ENCODE measurements at regions not wholly inside any gene's neighbourhood (a gene's known extent, or its start where the extent isn't known, plus 50 kb on each side); places are given as distances from the start of the nearest gene placed in this dataset.
"Not testable (repeated sequence)": the region's sequence is repeated elsewhere in the genome, so short reads cannot be mapped to it uniquely, and the experiment has no call there.

DNA sequence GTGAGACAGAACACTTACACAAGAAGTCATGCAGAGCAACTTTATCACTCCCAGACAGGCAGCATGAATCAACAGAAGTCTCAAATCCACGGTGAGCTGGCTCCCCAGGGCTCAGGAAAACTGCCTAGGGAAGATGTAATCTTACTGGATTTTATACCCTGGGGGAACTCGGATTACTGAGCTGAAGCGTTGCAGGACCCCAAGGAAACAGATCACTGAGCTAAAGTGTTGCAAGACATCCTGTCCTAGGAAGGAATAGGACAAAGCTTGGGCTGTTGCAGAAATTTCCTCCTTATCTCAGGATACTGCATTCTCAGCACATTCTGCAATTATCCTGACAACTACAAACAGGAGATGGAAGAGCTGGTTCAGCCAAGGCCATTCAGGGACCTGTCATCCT is 224.8 kb downstream of the TFAP2A start:
- Mint-ChIP-seq H3K4me1 (no peaks in the 10 kb centered on the region), H3K9me3 (peaks cover 6 to 16% of the 10 kb centered on the region in 2 donors), H3K27ac (no peak overlapping the region), H3K4me3 (no peak overlapping the region), H3K27me3 (no peaks in the 10 kb centered on the region)
- ATAC-seq (no peak), DNase-seq (no peak)

- Mint-ChIP-seq H3K9me3 (peaks cover 8 to 16% of the 10 kb centered on the region in 2 donors), H3K27ac (no peak overlapping the region), H3K4me3 (no peak overlapping the region), H3K27me3 (no peaks in the 10 kb centered on the region), H3K4me1 (no peaks in the 10 kb centered on the region)
- no peak for ATAC-seq
- DNase-seq: no peak
Measured at GRCh38 chr6:10184371-10185227, 230.3 kb downstream of the TFAP2A start.

GRCh38 chr6:10180138-10181074 is 234.5 kb downstream of the TFAP2A start:
- ATAC-seq (no peak), DNase-seq (no peak)
- peaks cover 3 to 5% of the 10 kb centered on the region in 2 donors for H3K9me3 Mint-ChIP-seq
- no peak overlapping the region for H3K27ac Mint-ChIP-seq
- no peaks in the 10 kb centered on the region for H3K27me3 Mint-ChIP-seq
- no peaks in the 10 kb centered on the region for H3K4me1 Mint-ChIP-seq
- H3K4me3 Mint-ChIP-seq: no peak overlapping the region

- no peaks in the 10 kb centered on the region for H3K4me1 Mint-ChIP-seq
- no peak for DNase-seq
Measured at GRCh38 chr6:10177704-10178103, 237.2 kb downstream of the TFAP2A start.

DNA sequence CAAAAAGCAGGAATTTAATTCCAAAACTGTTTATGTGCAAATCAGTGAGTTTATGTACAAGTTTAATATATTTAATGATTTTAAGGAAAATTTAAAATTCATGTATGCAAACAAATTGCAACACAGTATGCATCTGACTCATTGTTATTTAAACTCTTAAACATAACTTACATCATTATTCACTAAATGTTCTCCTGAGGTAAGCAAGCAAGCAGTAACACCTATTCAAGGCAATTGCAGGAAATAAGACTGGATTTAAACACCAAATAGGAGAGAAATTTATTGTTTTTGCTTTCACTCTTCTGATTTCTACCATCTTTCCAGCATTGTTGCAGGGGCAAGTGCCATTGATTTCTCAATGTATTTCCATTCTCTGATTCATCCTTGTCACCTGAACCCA is 239.5 kb downstream of the TFAP2A start:
- H3K9me3 Mint-ChIP-seq: peaks cover 7 to 8% of the 10 kb centered on the region in 2 donors
- H3K27ac Mint-ChIP-seq: no peak overlapping the region
- no peak overlapping the region for H3K4me3 Mint-ChIP-seq
- no peaks in the 10 kb centered on the region for H3K4me1 Mint-ChIP-seq
- no peak for DNase-seq
- no peak for ATAC-seq
- H3K27me3 Mint-ChIP-seq: no peaks in the 10 kb centered on the region

More at GRCh38 chr6:10177704-10178103, 237.2 kb downstream of the TFAP2A start:
- no peaks in the 10 kb centered on the region for H3K9me3 Mint-ChIP-seq
- H3K27ac Mint-ChIP-seq: no peak overlapping the region
- H3K4me3 Mint-ChIP-seq: no peak overlapping the region
- no peak for ATAC-seq
- H3K27me3 Mint-ChIP-seq: no peaks in the 10 kb centered on the region

- ATAC-seq (no peak), DNase-seq (no peak)
- Mint-ChIP-seq H3K4me3 (no peak overlapping the region), H3K27me3 (no peaks in the 10 kb centered on the region), H3K4me1 (no peaks in the 10 kb centered on the region), H3K9me3 (peaks cover 7 to 10% of the 10 kb centered on the region in 2 donors), H3K27ac (no peak overlapping the region)
Measured at GRCh38 chr6:10174761-10175160, 240.1 kb downstream of the TFAP2A start.

GRCh38 chr6:10174056-10174455 is 240.8 kb downstream of the TFAP2A start:
- peaks cover 7 to 10% of the 10 kb centered on the region in 2 donors for H3K9me3 Mint-ChIP-seq
- H3K27me3 Mint-ChIP-seq: no peaks in the 10 kb centered on the region
- H3K27ac Mint-ChIP-seq: no peak overlapping the region
- H3K4me1 Mint-ChIP-seq: no peaks in the 10 kb centered on the region
- ATAC-seq (no peak), DNase-seq (no peak)
- H3K4me3 Mint-ChIP-seq: no peak overlapping the region

- not testable (repeated sequence) for H3K4me1 Mint-ChIP-seq, DNase-seq, H3K4me3 Mint-ChIP-seq, ATAC-seq, H3K27me3 Mint-ChIP-seq, H3K27ac Mint-ChIP-seq
- peaks cover 10 to 13% of the 10 kb centered on the region in 2 donors for H3K9me3 Mint-ChIP-seq
Measured at GRCh38 chr6:10171706-10172105, 243.2 kb downstream of the TFAP2A start.

DNA sequence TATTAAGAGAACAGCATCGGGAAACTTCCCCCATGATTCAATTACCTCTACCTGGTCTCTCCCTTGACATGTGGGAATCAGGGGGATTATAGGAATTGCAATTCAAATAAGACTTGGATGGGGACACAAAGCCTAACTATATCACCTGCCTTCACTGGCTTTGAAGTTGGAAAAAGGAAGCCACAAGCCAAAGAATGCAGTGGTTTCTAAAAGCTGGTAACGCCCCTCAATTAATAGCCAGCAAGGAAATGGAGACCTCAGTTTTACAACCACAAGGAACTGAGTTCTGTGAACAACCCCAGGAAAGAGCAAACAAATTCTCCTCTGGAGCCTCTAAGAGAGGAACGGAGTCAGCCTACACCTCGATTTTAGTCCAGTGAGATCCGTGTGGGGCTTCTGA is 244.1 kb downstream of the TFAP2A start:
- Mint-ChIP-seq H3K27me3 (no peaks in the 10 kb centered on the region), H3K4me3 (no peak overlapping the region)

DNA sequence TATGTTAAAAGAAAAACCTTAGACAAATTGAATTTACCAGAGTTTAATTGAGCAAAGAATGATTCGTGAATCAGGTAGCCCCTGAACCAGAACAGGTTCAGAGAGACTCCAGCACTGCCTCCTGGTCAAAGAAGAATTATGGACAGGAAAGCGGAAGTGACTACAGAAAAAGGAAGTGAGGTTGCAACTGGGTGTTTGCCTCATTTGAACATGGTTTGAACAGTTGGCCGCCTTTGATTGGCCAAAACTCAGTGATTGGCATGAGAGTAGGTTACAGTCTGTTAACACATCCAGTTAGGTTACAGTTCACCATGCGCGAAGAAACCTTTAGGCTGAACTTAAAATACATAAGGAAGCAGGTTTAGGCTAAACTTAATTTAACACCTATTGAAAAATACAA is 248.8 kb downstream of the TFAP2A start:
- Mint-ChIP-seq H3K4me3 (no peak overlapping the region), H3K4me1 (no peaks in the 10 kb centered on the region)

More for the DNA sequence above, 244.1 kb downstream of the TFAP2A start:
- DNase-seq (no peak), ATAC-seq (no peak)
- Mint-ChIP-seq H3K9me3 (peaks cover 11 to 15% of the 10 kb centered on the region in 2 donors), H3K27ac (no peak overlapping the region), H3K4me1 (no peaks in the 10 kb centered on the region)

GRCh38 chr6:10163203-10163962 is 251.5 kb downstream of the TFAP2A start:
- ATAC-seq: no peak
- no peaks in the 10 kb centered on the region for H3K4me1 Mint-ChIP-seq

More for the DNA sequence above, 248.8 kb downstream of the TFAP2A start:
- Mint-ChIP-seq H3K27ac (no peak overlapping the region), H3K9me3 (peaks cover 16 to 17% of the 10 kb centered on the region in 2 donors), H3K27me3 (no peaks in the 10 kb centered on the region)
- ATAC-seq (no peak), DNase-seq (no peak)

GRCh38 chr6:10156875-10157274 is 258.0 kb downstream of the TFAP2A start:
- no peak for DNase-seq

More at GRCh38 chr6:10163203-10163962, 251.5 kb downstream of the TFAP2A start:
- peaks cover 20 to 23% of the 10 kb centered on the region in 2 donors for H3K9me3 Mint-ChIP-seq
- no peak overlapping the region for H3K4me3 Mint-ChIP-seq
- no peaks in the 10 kb centered on the region for H3K27me3 Mint-ChIP-seq
- DNase-seq: no peak
- no peak overlapping the region for H3K27ac Mint-ChIP-seq

GRCh38 chr6:10154251-10154650 is 260.6 kb downstream of the TFAP2A start:
- no peak overlapping the region for H3K27ac Mint-ChIP-seq
- ATAC-seq: no peak
- H3K4me3 Mint-ChIP-seq: no peak overlapping the region
- no peak for DNase-seq
- no peaks in the 10 kb centered on the region for H3K9me3 Mint-ChIP-seq
- no peaks in the 10 kb centered on the region for H3K27me3 Mint-ChIP-seq
- no peaks in the 10 kb centered on the region for H3K4me1 Mint-ChIP-seq

More at GRCh38 chr6:10156875-10157274, 258.0 kb downstream of the TFAP2A start:
- Mint-ChIP-seq H3K9me3 (peaks cover 13 to 17% of the 10 kb centered on the region in 2 donors), H3K4me1 (no peaks in the 10 kb centered on the region), H3K4me3 (no peak overlapping the region), H3K27ac (no peak overlapping the region), H3K27me3 (no peaks in the 10 kb centered on the region)
- no peak for ATAC-seq

DNA sequence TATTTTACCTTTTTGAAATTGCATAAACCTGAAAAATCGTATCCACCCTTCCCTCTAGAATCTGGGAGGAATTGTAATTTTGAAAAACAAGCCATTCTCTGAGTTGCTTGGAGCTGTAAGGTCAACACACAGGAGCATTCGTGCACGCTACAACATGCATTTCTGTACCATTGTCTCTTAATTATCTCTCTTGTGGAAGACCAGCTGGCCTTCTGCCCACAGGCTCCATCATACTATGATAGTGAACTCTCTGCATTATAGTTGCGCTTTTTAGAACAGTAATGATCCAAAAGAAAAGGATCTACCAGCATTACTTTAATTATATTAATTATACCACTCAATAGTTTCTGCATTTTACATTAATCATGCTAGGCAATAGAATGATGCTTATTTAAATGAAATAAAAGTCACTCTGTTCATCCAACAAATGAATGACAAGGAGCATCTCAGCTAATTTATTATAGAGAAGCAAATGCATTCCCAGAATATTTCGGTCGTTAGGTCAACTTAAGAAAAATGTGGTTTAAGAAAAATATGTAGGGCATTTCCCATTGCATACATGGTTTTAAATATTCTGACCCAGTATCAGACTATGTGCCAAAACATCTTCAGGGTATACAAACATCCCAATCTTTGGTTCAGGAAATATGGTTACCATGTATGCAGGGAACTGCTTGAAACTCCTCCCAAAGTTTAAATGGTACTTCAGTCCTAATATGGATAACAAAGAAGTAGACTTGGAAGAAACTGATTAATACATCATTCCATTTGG is 263.5 kb downstream of the TFAP2A start:
- ATAC-seq: no peak
- H3K4me1 Mint-ChIP-seq: no peaks in the 10 kb centered on the region
- no peaks in the 10 kb centered on the region for H3K27me3 Mint-ChIP-seq
- no peak for DNase-seq
- no peak overlapping the region for H3K27ac Mint-ChIP-seq
- no peaks in the 10 kb centered on the region for H3K9me3 Mint-ChIP-seq
- H3K4me3 Mint-ChIP-seq: no peak overlapping the region

Measured in stimulated activated naive CD8-positive, alpha-beta T cell treated with anti-CD3 and anti-CD28 coated beads, Interleukin-15, amount 100 ng/mL, for 72 hours (primary cell).